ENCODE measurements at regions not wholly inside any gene's neighbourhood (a gene's known extent, or its start where the extent isn't known, plus 50 kb on each side); places are given as distances from the start of the nearest gene placed in this dataset.

GRCh38 chr6:145272246-145272645 is 463.1 kb downstream of the EPM2A start:
- no peaks in the 10 kb centered on the region for H3K27me3 Mint-ChIP-seq (ENCODE audit: low read depth)
- no peak for TF ChIP-seq CTCF (conservative IDR thresholded peaks at IDR 0.05)
- Histone ChIP-seq H3K4me1 (ENCODE audit: insufficient read depth, low read length) (no peaks in the 10 kb centered on the region), H3K79me1 (ENCODE audit: insufficient read depth, low read depth, low read length, poor library complexity, severe bottlenecking) (no peaks in the 10 kb centered on the region), H2AFZ (ENCODE audit: low read length) (no peak overlapping the region), H3K14ac (ENCODE audit: insufficient read depth, low read length) (no peak overlapping the region), H3K23me2 (ENCODE audit: insufficient read length, low read depth, low read length, poor library complexity, severe bottlenecking) (no peaks in the 10 kb centered on the region), H3K4ac (ENCODE audit: low read depth, low read length) (no peak overlapping the region), H2BK20ac (ENCODE audit: low read depth, low read length, poor library complexity, severe bottlenecking) (no peak overlapping the region), H3K9me3 (ENCODE audit: control insufficient read depth, low read depth, low read length) (no peaks in the 10 kb centered on the region), H3K23ac (ENCODE audit: insufficient read length, low read depth, low read length) (no peak overlapping the region), H3K4me2 (ENCODE audit: insufficient read depth, insufficient read length, low read length) (no peak overlapping the region), H4K8ac (replicated peaks; ENCODE audit: insufficient read length, low read depth, low read length) (no peak overlapping the region), H2BK12ac (ENCODE audit: insufficient read length, low read depth, low read length) (no peak overlapping the region), H3K56ac (ENCODE audit: insufficient read length, low read depth, low read length) (no peak overlapping the region), H2BK15ac (ENCODE audit: low read depth, low read length) (no peak overlapping the region), H2BK5ac (ENCODE audit: insufficient read length, low read length) (no peak overlapping the region), H4K91ac (ENCODE audit: insufficient read length, low read depth, low read length) (no peak overlapping the region), H2AK5ac (ENCODE audit: insufficient read length, low read length) (no peak overlapping the region), H3T11ph (ENCODE audit: low read length) (no peak overlapping the region), H4K5ac (ENCODE audit: insufficient read length, low read depth, low read length) (no peak overlapping the region), H3K79me2 (ENCODE audit: insufficient read depth, low read length) (no peaks in the 10 kb centered on the region), H3K18ac (ENCODE audit: insufficient read length, low read depth, low read length) (no peak overlapping the region), H2BK120ac (ENCODE audit: low read depth, low read length, poor library complexity, severe bottlenecking) (no peak overlapping the region), H3K27ac (ENCODE audit: insufficient read length, low read depth, low read length) (no peak overlapping the region), H3K27me3 (ENCODE audit: insufficient read depth, low read length) (no peaks in the 10 kb centered on the region), H3K9ac (ENCODE audit: extremely low read depth, insufficient read length, low read length) (no peak overlapping the region), H4K20me1 (ENCODE audit: control insufficient read depth, insufficient read depth, insufficient read length) (no peaks in the 10 kb centered on the region)
- no peaks in the 10 kb centered on the region for H3K9me3 Mint-ChIP-seq
- H3K4me3 Mint-ChIP-seq = no peak overlapping the region
- H3K36me3 Mint-ChIP-seq (ENCODE audit: insufficient read depth in 1 of 3, low read depth in 3 of 3) = no peaks in the 10 kb centered on the region
- no peak for DNase-seq
- H3K27ac Mint-ChIP-seq = no peak overlapping the region
- H3K4me1 Mint-ChIP-seq = peaks cover 6% of the 10 kb centered on the region in 2 experiments
- no CpG with 5 or more reads among the region's 1 CpG for WGBS (ENCODE audit: extremely low coverage, insufficient read length, low lambda C conversion rate)

All from H9 (cell line).